ENCODE measurements at regions not wholly inside any gene's neighbourhood (a gene's known extent, or its start where the extent isn't known, plus 50 kb on each side); places are given as distances from the start of the nearest gene placed in this dataset.

GRCh38 chr4:38547052-38547451, 116.9 kb upstream of the KLF3 start:
- ChIA-PET CTCF (no interaction called here), POLR2A (no interaction called here)
- no peak overlapping the region for H3K4me3 Mint-ChIP-seq
- no peak for ATAC-seq
- DNase-seq, result no peak
- no peak overlapping the region for H3K27ac Mint-ChIP-seq
- peaks cover 4% of the 10 kb centered on the region for H3K9me3 Mint-ChIP-seq (ENCODE audit: insufficient read depth)
- peaks cover 3% of the 10 kb centered on the region for H3K27me3 Mint-ChIP-seq (ENCODE audit: low read depth)
- no peaks in the 10 kb centered on the region for H3K36me3 Mint-ChIP-seq (ENCODE audit: low read depth)
- H3K4me1 Mint-ChIP-seq (ENCODE audit: low read depth), result no peaks in the 10 kb centered on the region

DNA sequence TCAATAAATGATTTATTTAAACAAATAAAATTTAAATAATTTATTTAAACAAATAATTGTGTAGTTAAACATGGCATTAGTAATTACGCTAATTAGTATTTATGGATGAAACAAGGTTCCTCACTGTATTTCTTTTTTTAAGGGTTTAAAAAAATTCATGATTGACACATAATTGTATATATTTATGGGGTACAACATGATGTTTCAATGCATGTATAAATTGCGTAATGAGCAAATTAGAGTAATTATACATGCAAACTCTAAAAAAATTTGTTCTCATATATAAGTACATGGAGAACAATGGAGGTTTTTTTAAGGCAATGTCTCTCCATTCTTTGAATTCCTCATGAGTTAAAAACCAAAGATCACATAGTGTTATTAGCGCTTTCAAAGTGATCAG, 115.7 kb upstream of the KLF3 start:
- ATAC-seq (no peak), DNase-seq (no peak)
- Mint-ChIP-seq H3K36me3 (ENCODE audit: low read depth) (no peaks in the 10 kb centered on the region), H3K4me3 (no peak overlapping the region), H3K4me1 (ENCODE audit: low read depth) (no peaks in the 10 kb centered on the region), H3K27me3 (ENCODE audit: low read depth) (peaks cover 3% of the 10 kb centered on the region), H3K27ac (no peak overlapping the region), H3K9me3 (ENCODE audit: insufficient read depth) (peaks cover 4% of the 10 kb centered on the region)
- ChIA-PET CTCF (no interaction called here), POLR2A (no interaction called here)

GRCh38 chr4:38559374-38559773, 104.6 kb upstream of the KLF3 start:
- no peak overlapping the region for H3K4me3 Mint-ChIP-seq
- ATAC-seq (no peak), DNase-seq (no peak)
- H3K27ac Mint-ChIP-seq, result no peak overlapping the region
- ChIA-PET POLR2A (no interaction called here), CTCF (no interaction called here)
- no peaks in the 10 kb centered on the region for H3K4me1 Mint-ChIP-seq (ENCODE audit: low read depth)
- peaks cover 10% of the 10 kb centered on the region for H3K9me3 Mint-ChIP-seq (ENCODE audit: insufficient read depth)
- H3K27me3 Mint-ChIP-seq (ENCODE audit: low read depth), result peaks cover 8% of the 10 kb centered on the region
- H3K36me3 Mint-ChIP-seq (ENCODE audit: low read depth), result peaks cover 2% of the 10 kb centered on the region

GRCh38 chr4:38560340-38560739, 103.7 kb upstream of the KLF3 start:
- no peaks in the 10 kb centered on the region for H3K4me1 Mint-ChIP-seq (ENCODE audit: low read depth)
- POLR2A ChIA-PET, result no interaction called here
- DNase-seq, result no peak
- H3K4me3 Mint-ChIP-seq, result no peak overlapping the region
- CTCF ChIA-PET, result interaction anchor here (0.7 kb wide), 1 partner anchor 185 kb away, joined by 3 read pairs; no protein-coding TSS in a partner anchor
- peaks cover 2% of the 10 kb centered on the region for H3K36me3 Mint-ChIP-seq (ENCODE audit: low read depth)
- peaks cover 8% of the 10 kb centered on the region for H3K27me3 Mint-ChIP-seq (ENCODE audit: low read depth)
- ATAC-seq, result no peak
- H3K27ac Mint-ChIP-seq, result no peak overlapping the region
- H3K9me3 Mint-ChIP-seq (ENCODE audit: insufficient read depth), result peaks cover 8% of the 10 kb centered on the region

GRCh38 chr4:38560768-38561558, 103.0 kb upstream of the KLF3 start:
- Mint-ChIP-seq H3K36me3 (ENCODE audit: low read depth) (no peaks in the 10 kb centered on the region), H3K4me1 (ENCODE audit: low read depth) (no peaks in the 10 kb centered on the region), H3K27ac (no peak overlapping the region), H3K4me3 (no peak overlapping the region), H3K9me3 (ENCODE audit: insufficient read depth) (peaks cover 2% of the 10 kb centered on the region), H3K27me3 (ENCODE audit: low read depth) (peaks cover 7% of the 10 kb centered on the region)
- ATAC-seq (no peak), DNase-seq (no peak)
- ChIA-PET CTCF (no interaction called here), POLR2A (no interaction called here)

GRCh38 chr4:38562751-38563198, 101.2 kb upstream of the KLF3 start:
- Mint-ChIP-seq H3K27me3 (ENCODE audit: low read depth) (peaks cover 3% of the 10 kb centered on the region), H3K4me1 (ENCODE audit: low read depth) (no peaks in the 10 kb centered on the region), H3K36me3 (ENCODE audit: low read depth) (no peaks in the 10 kb centered on the region), H3K27ac (no peak overlapping the region), H3K9me3 (ENCODE audit: insufficient read depth) (no peaks in the 10 kb centered on the region), H3K4me3 (no peak overlapping the region)
- ChIA-PET POLR2A (no interaction called here), CTCF (no interaction called here)
- ATAC-seq (no peak), DNase-seq (no peak)

GRCh38 chr4:38563707-38564495, 100.1 kb upstream of the KLF3 start:
- DNase-seq (no peak), ATAC-seq (no peak)
- H3K4me3 Mint-ChIP-seq, result no peak overlapping the region
- CTCF ChIA-PET, result no interaction called here
- H3K27me3 Mint-ChIP-seq (ENCODE audit: low read depth), result peaks cover 3% of the 10 kb centered on the region
- H3K4me1 Mint-ChIP-seq (ENCODE audit: low read depth), result no peaks in the 10 kb centered on the region
- no peaks in the 10 kb centered on the region for H3K9me3 Mint-ChIP-seq (ENCODE audit: insufficient read depth)
- POLR2A ChIA-PET, result no interaction called here
- H3K36me3 Mint-ChIP-seq (ENCODE audit: low read depth), result no peaks in the 10 kb centered on the region
- H3K27ac Mint-ChIP-seq, result no peak overlapping the region

- no peak overlapping the region for H3K27ac Mint-ChIP-seq
- POLR2A ChIA-PET, result no interaction called here
- CTCF ChIA-PET, result no interaction called here
- no peak overlapping the region for H3K4me3 Mint-ChIP-seq
- DNase-seq (no peak), ATAC-seq (no peak)
- H3K27me3 Mint-ChIP-seq (ENCODE audit: low read depth), result peaks cover 3% of the 10 kb centered on the region
- H3K4me1 Mint-ChIP-seq (ENCODE audit: low read depth), result no peaks in the 10 kb centered on the region
- H3K36me3 Mint-ChIP-seq (ENCODE audit: low read depth), result no peaks in the 10 kb centered on the region
- no peaks in the 10 kb centered on the region for H3K9me3 Mint-ChIP-seq (ENCODE audit: insufficient read depth)
Measured at GRCh38 chr4:38565271-38566199, 98.5 kb upstream of the KLF3 start.

DNA sequence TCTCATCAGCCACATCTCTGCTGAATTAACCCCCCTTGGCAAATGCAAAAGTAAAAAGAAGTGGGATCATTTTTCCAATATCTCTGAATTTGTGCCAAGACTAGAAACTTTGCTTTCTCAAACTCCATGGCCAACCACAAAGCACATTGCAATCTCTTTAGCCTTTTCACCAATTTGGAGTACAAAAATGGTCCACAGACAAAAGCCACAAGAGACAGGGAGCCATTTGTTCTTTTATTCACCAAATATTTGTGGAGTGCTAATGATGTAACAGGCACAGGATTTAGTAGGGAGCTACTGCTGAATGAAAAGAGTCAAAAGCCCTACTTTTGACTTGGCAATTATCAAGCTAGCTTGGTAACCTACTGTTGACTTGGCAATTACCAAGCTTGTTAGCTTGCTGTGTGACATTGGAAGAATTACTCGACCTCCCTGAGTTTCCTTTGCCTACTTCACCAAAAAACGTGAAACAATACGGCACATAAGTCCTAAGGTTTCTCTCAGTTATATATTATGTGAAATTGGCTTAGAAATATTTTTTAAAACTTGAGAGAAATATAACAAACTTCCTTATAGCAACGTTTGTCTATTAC, 97.1 kb upstream of the KLF3 start:
- H3K4me3 Mint-ChIP-seq, result no peak overlapping the region
- ATAC-seq (no peak), DNase-seq (no peak)
- peaks cover 3% of the 10 kb centered on the region for H3K27me3 Mint-ChIP-seq (ENCODE audit: low read depth)
- H3K4me1 Mint-ChIP-seq (ENCODE audit: low read depth), result no peaks in the 10 kb centered on the region
- H3K36me3 Mint-ChIP-seq (ENCODE audit: low read depth), result no peaks in the 10 kb centered on the region
- no peak overlapping the region for H3K27ac Mint-ChIP-seq
- CTCF ChIA-PET, result no interaction called here
- H3K9me3 Mint-ChIP-seq (ENCODE audit: insufficient read depth), result no peaks in the 10 kb centered on the region
- POLR2A ChIA-PET, result interaction anchor here (0.6 kb wide), 1 partner anchor 248 kb away, joined by 3 read pairs; no protein-coding TSS in a partner anchor

DNA sequence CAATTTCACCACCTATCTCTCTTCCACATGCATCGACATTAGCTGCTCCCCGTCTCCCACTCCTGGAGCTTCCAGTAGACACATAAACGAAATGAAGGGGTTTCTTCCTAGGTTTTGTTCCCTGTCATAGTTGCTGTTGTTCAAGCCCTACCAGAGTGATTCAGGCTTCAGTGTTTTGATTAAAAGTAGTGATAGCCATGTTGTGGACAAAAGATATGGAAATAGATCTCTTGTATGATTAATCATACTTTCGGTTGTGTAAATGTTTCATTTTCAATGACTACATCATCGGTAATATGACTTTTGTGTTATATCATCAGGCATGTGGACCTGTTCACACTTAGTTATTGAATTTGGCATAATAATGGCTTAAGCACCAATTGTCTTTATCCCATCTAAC, 96.5 kb upstream of the KLF3 start:
- no peaks in the 10 kb centered on the region for H3K9me3 Mint-ChIP-seq (ENCODE audit: insufficient read depth)
- H3K4me3 Mint-ChIP-seq, result no peak overlapping the region
- no peak overlapping the region for H3K27ac Mint-ChIP-seq
- no peaks in the 10 kb centered on the region for H3K4me1 Mint-ChIP-seq (ENCODE audit: low read depth)
- H3K27me3 Mint-ChIP-seq (ENCODE audit: low read depth), result peaks cover 3% of the 10 kb centered on the region
- CTCF ChIA-PET, result no interaction called here
- DNase-seq (no peak), ATAC-seq (no peak)
- POLR2A ChIA-PET, result interaction anchor here (0.6 kb wide), 1 partner anchor 248 kb away, joined by 3 read pairs; no protein-coding TSS in a partner anchor
- H3K36me3 Mint-ChIP-seq (ENCODE audit: low read depth), result no peaks in the 10 kb centered on the region

GRCh38 chr4:38568768-38569167, 95.2 kb upstream of the KLF3 start:
- Mint-ChIP-seq H3K27me3 (ENCODE audit: low read depth) (peaks cover 1% of the 10 kb centered on the region), H3K4me3 (no peak overlapping the region), H3K27ac (no peak overlapping the region), H3K36me3 (ENCODE audit: low read depth) (no peaks in the 10 kb centered on the region), H3K9me3 (ENCODE audit: insufficient read depth) (no peaks in the 10 kb centered on the region), H3K4me1 (ENCODE audit: low read depth) (no peaks in the 10 kb centered on the region)
- ATAC-seq, result no peak
- no peak for DNase-seq
- ChIA-PET POLR2A (no interaction called here), CTCF (no interaction called here)

Data from activated CD8-positive, alpha-beta T cell treated with anti-CD3 and anti-CD28 coated beads, Interleukin-2, amount 10 ng/mL, durations not matched to agents 7 days and 5 days (primary cell).